HEK293 (cell line): ENCODE measurements at regions not wholly inside any gene's neighbourhood (a gene's known extent, or its start where the extent isn't known, plus 50 kb on each side); places are given as distances from the start of the nearest gene placed in this dataset.

ENCODE experiments used
- CTCF ChIA-PET: fragments of 350-600 bp; formaldehyde crosslinking; extraction: SDS; loops from one replicate; lab custom pipeline; 2021; ENCODE audit warnings: antibody characterized with exemption; lab: Yijun Ruan, JAX
- POLR2A ChIA-PET: fragments of 300-600 bp; formaldehyde crosslinking; extraction: SDS; loops from one replicate; lab custom pipeline; 2020; ENCODE audit warnings: antibody characterized with exemption, inconsistent platforms; lab: Yijun Ruan, JAX
- H3K27ac ChIP-seq: fragments of 200-500 bp; sonication (Bioruptor generic); 2 replicates; pipeline ENCODE4 v1.5.1; 2014; ENCODE audit warnings: low read depth, low read length, control low read depth, inconsistent platforms; ENCODE audit errors: extremely low read depth
- H3K36me3 ChIP-seq, 2 experiments: fragments of 200-500 bp in 1 of 2; sonication (Bioruptor generic) in 1 of 2; 1 replicate in 1 of 2; 2 replicates in 1 of 2; pipeline ENCODE4 v1.5.1; 2014 to 2017; ENCODE audit warnings: inconsistent platforms in 2 of 2, low read length in 2 of 2; ENCODE audit not compliant: control insufficient read depth in 2 of 2, insufficient read depth in 1 of 2
- H3K4me1 ChIP-seq: fragments of 200-500 bp; sonication (Bioruptor generic); 2 replicates; pipeline ENCODE4 v1.5.1; 2014; ENCODE audit warnings: mild to moderate bottlenecking, low read length, inconsistent platforms; ENCODE audit not compliant: control insufficient read depth, insufficient read depth
- H3K4me3 ChIP-seq: 2 replicates; pipeline ENCODE4 v1.5.1; 2011; ENCODE audit warnings: low read depth, mild to moderate bottlenecking, control low read depth, low read length, moderate library complexity
- H3K9me3 ChIP-seq: fragments of 200-500 bp; sonication (Bioruptor generic); 2 replicates; pipeline ENCODE4 v1.5.1; 2014; ENCODE audit warnings: low read depth, low read length, inconsistent platforms; ENCODE audit not compliant: control insufficient read depth, insufficient read depth
- EGR2 ChIP-seq: fragments of 450-650 bp; formaldehyde crosslinking; IDR thresholded peaks from 2 replicates; pipeline ENCODE4 v1.5.1; 2016; ENCODE audit warnings: low read depth, missing biosample characterization, missing genetic modification characterization
- GLI2 ChIP-seq: fragments of 450-650 bp; formaldehyde crosslinking; IDR thresholded peaks from 2 replicates; pipeline ENCODE4; 2017; ENCODE audit warnings: missing biosample characterization, missing genetic modification characterization, low read depth, borderline replicate concordance
- KLF1 ChIP-seq: fragments of 450-650 bp; formaldehyde crosslinking; IDR thresholded peaks from 2 replicates; pipeline ENCODE4 v1.5.1; 2016; ENCODE audit warnings: missing biosample characterization, missing genetic modification characterization
- KLF10 ChIP-seq: fragments of 450-650 bp; IDR thresholded peaks from 2 replicates; pipeline ENCODE4 v1.5.1; 2018; ENCODE audit warnings: missing biosample characterization, mild to moderate bottlenecking, missing genetic modification characterization
- PRDM10 ChIP-seq: fragments of 450-650 bp; formaldehyde crosslinking; IDR thresholded peaks from 2 replicates; pipeline ENCODE4 v1.5.1; 2016; ENCODE audit warnings: missing biosample characterization, missing genetic modification characterization
- TRIM28 ChIP-seq: IDR thresholded peaks from 2 replicates; pipeline ENCODE4 v1.6.1; 2011; ENCODE audit warnings: low read length, control low read depth, borderline replicate concordance
- ZBTB26 ChIP-seq: fragments of 450-650 bp; formaldehyde crosslinking; optimal IDR thresholded peaks from 2 replicates; pipeline ENCODE3; 2016; ENCODE audit warnings: missing biosample characterization, mild to moderate bottlenecking, missing genetic modification characterization
- ZBTB7A ChIP-seq: fragments of 450-650 bp; formaldehyde crosslinking; IDR thresholded peaks from 2 replicates; pipeline ENCODE4 v1.5.1; 2016; ENCODE audit warnings: low read depth, missing biosample characterization, missing genetic modification characterization
- ZFHX2 ChIP-seq: fragments of 450-650 bp; formaldehyde crosslinking; conservative IDR thresholded peaks from 2 replicates; pipeline ENCODE4 v1.5.1; 2016; ENCODE audit warnings: missing biosample characterization, missing genetic modification characterization
- ZFP3 ChIP-seq: fragments of 450-650 bp; formaldehyde crosslinking; IDR thresholded peaks from 2 replicates; pipeline ENCODE4 v1.5.1; 2016; ENCODE audit warnings: low read depth, missing biosample characterization, missing genetic modification characterization
- ZNF138 ChIP-seq: fragments of 450-650 bp; formaldehyde crosslinking; IDR thresholded peaks from 2 replicates; pipeline ENCODE4 v1.5.1; 2016; ENCODE audit warnings: missing biosample characterization, missing genetic modification characterization, borderline replicate concordance
- ZNF157 ChIP-seq: fragments of 450-650 bp; formaldehyde crosslinking; IDR thresholded peaks from 2 replicates; pipeline ENCODE4 v1.5.1; 2016; ENCODE audit warnings: missing biosample characterization, missing genetic modification characterization
- ZNF18 ChIP-seq: fragments of 450-650 bp; formaldehyde crosslinking; IDR thresholded peaks from 2 replicates; pipeline ENCODE4 v1.5.1; 2016; ENCODE audit warnings: missing biosample characterization, missing genetic modification characterization
- ZNF19 ChIP-seq: fragments of 450-650 bp; formaldehyde crosslinking; IDR thresholded peaks from 2 replicates; pipeline ENCODE4; 2016; ENCODE audit warnings: missing biosample characterization, missing genetic modification characterization, low read depth
- ZNF202 ChIP-seq: fragments of 450-650 bp; formaldehyde crosslinking; IDR thresholded peaks from 2 replicates; pipeline ENCODE4 v1.5.1; 2016; ENCODE audit warnings: missing biosample characterization, missing genetic modification characterization, borderline replicate concordance
- ZNF214 ChIP-seq: fragments of 450-650 bp; formaldehyde crosslinking; IDR thresholded peaks from 2 replicates; pipeline ENCODE4 v1.5.1; 2017; ENCODE audit warnings: missing biosample characterization, mild to moderate bottlenecking, missing genetic modification characterization, borderline replicate concordance
- ZNF391 ChIP-seq: fragments of 450-650 bp; formaldehyde crosslinking; IDR thresholded peaks from 2 replicates; pipeline ENCODE4 v1.5.1; 2016; ENCODE audit warnings: low read depth, missing biosample characterization, missing genetic modification characterization, borderline replicate concordance
- ZNF426 ChIP-seq: fragments of 450-650 bp; formaldehyde crosslinking; IDR thresholded peaks from 2 replicates; pipeline ENCODE4 v1.5.1; 2017; ENCODE audit warnings: missing biosample characterization, missing genetic modification characterization, mild to moderate bottlenecking, inconsistent platforms, moderate library complexity
- ZNF610 ChIP-seq: fragments of 450-650 bp; formaldehyde crosslinking; IDR thresholded peaks from 2 replicates; pipeline ENCODE4 v1.5.1; 2016; ENCODE audit warnings: missing biosample characterization, missing genetic modification characterization, borderline replicate concordance
- ZNF626 ChIP-seq: fragments of 450-650 bp; sonication (Bioruptor Pico); formaldehyde crosslinking; IDR thresholded peaks from 2 replicates; pipeline ENCODE4 v1.5.1; 2018; ENCODE audit warnings: missing biosample characterization, missing genetic modification characterization, inconsistent platforms
- ZNF76 ChIP-seq: fragments of 450-650 bp; formaldehyde crosslinking; IDR thresholded peaks from 2 replicates; pipeline ENCODE4; 2016; ENCODE audit warnings: low read depth, missing biosample characterization, missing genetic modification characterization, borderline replicate concordance
- ZNF837 ChIP-seq: fragments of 450-650 bp; formaldehyde crosslinking; IDR thresholded peaks from 2 replicates; pipeline ENCODE4 v1.5.1; 2016; ENCODE audit warnings: missing biosample characterization, missing genetic modification characterization

GRCh38 chr9:135239100-135239768 lies 151.8 kb downstream of the OLFM1 start:
- CTCF ChIA-PET: interaction anchor here (0.6 kb wide), 3 partner anchors 67 to 173 kb away, joined by 3 to 4 read pairs (median 3); no protein-coding TSS in a partner anchor
- Histone ChIP-seq H3K4me1 (no peaks in the 10 kb centered on the region), H3K27ac (no peak overlapping the region), H3K9me3 (no peaks in the 10 kb centered on the region), H3K36me3 (no peaks in the 10 kb centered on the region), H3K4me3 (no peak overlapping the region)
- POLR2A ChIA-PET: no interaction called here
- TF ChIP-seq ZBTB26: no peak
- TF ChIP-seq KLF10: no peak
- TF ChIP-seq ZBTB7A (tag by site-specific recombination): no peak
- no peak for TF ChIP-seq ZNF138
- TF ChIP-seq KLF1 (tag by site-specific recombination): 0 out of 2 replicates have a peak, but pooled peaks have one; percentile 21
- no peak for TF ChIP-seq ZNF202 (tag by site-specific recombination)

GRCh38 chr9:135239769-135240141 lies 152.3 kb downstream of the OLFM1 start:
- ChIA-PET POLR2A (no interaction called here), CTCF (no interaction called here)
- H3K36me3 ChIP-seq: no peaks in the 10 kb centered on the region
- TF ChIP-seq ZFP3 (tag by site-specific recombination) (peak; percentile 94), ZNF391 (tag by site-specific recombination) (no peak)
- H3K9me3 ChIP-seq: no peaks in the 10 kb centered on the region
- H3K4me1 ChIP-seq: no peaks in the 10 kb centered on the region
- H3K4me3 ChIP-seq: no peak overlapping the region
- H3K27ac ChIP-seq: no peak overlapping the region

- TF ChIP-seq EGR2 (peak; percentile 33; the same call in 1 of the 2 replicates), ZFHX2 (tag by site-specific recombination) (peak; percentile 26; the same call in 1 of the 2 replicates), ZNF626 (tag by site-specific recombination) (no peak)
- no peak overlapping the region for H3K27ac ChIP-seq
- POLR2A ChIA-PET: no interaction called here
Observed at GRCh38 chr9:135240222-135240621, 152.8 kb downstream of the OLFM1 start.

GRCh38 chr9:135240871-135241311 lies 153.4 kb downstream of the OLFM1 start:
- Histone ChIP-seq H3K4me1 (no peaks in the 10 kb centered on the region), H3K4me3 (no peak overlapping the region), H3K9me3 (no peaks in the 10 kb centered on the region), H3K36me3 (no peaks in the 10 kb centered on the region), H3K27ac (no peak overlapping the region)
- POLR2A ChIA-PET: no interaction called here
- CTCF ChIA-PET: interaction anchor here (0.7 kb wide), 1 partner anchor 120 kb away, joined by 3 read pairs; no protein-coding TSS in a partner anchor
- TF ChIP-seq ZNF157 (tag by site-specific recombination): no peak
- no peak for TF ChIP-seq ZNF18 (tag by site-specific recombination)
- no peak for TF ChIP-seq ZNF837 (tag by site-specific recombination)
- TF ChIP-seq TRIM28: no peak
- no peak for TF ChIP-seq ZFHX2 (tag by site-specific recombination)
- TF ChIP-seq PRDM10 (tag by site-specific recombination): no peak
- no peak for TF ChIP-seq ZNF214 (tag by site-specific recombination)
- TF ChIP-seq GLI2: no peak
- TF ChIP-seq ZNF610 (tag by site-specific recombination): no peak
- TF ChIP-seq ZNF426: no peak
- no peak for TF ChIP-seq ZNF76
- no peak for TF ChIP-seq ZNF19

More at GRCh38 chr9:135240222-135240621, 152.8 kb downstream of the OLFM1 start:
- H3K4me1 ChIP-seq: no peaks in the 10 kb centered on the region
- CTCF ChIA-PET: interaction anchor here (0.7 kb wide), 1 partner anchor 120 kb away, joined by 3 read pairs; no protein-coding TSS in a partner anchor
- H3K9me3 ChIP-seq: no peaks in the 10 kb centered on the region
- H3K36me3 ChIP-seq: no peaks in the 10 kb centered on the region
- no peak overlapping the region for H3K4me3 ChIP-seq
